ENCODE measurements at regions not wholly inside any gene's neighbourhood (a gene's known extent, or its start where the extent isn't known, plus 50 kb on each side); places are given as distances from the start of the nearest gene placed in this dataset.

DNA sequence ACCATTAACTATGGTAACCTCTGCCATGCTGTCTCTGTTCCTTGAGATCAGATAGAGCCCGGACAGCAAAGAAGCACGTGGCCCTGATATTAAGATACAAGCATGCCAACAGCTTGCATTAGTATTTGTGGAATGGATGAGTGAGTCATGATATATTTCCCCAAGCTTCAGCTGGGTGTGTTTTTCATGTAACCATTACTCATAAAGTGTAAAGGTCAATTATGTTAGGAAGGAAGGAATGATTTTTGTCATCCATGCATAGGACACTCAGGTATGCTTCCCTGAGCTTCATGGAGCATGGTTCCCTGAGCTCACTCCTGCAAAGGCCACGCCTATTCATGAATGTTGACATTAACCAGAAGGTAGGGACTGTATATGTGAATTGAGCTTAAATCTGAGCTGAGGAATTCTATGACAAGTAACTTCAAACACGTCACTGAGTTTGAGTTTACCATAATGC is 74.6 kb downstream of the ARL4C start:
- no peaks in the 10 kb centered on the region for H4K20me1 ChIP-seq (ENCODE audit: insufficient read depth, low read length)
- peaks cover 13% of the 10 kb centered on the region; the same call in 1 of the 2 replicates for H3F3A ChIP-seq (ENCODE audit: insufficient read depth, low read length)
- H3K27ac ChIP-seq (ENCODE audit: low read length), result no peak overlapping the region
- TF ChIP-seq, protein P1, sequence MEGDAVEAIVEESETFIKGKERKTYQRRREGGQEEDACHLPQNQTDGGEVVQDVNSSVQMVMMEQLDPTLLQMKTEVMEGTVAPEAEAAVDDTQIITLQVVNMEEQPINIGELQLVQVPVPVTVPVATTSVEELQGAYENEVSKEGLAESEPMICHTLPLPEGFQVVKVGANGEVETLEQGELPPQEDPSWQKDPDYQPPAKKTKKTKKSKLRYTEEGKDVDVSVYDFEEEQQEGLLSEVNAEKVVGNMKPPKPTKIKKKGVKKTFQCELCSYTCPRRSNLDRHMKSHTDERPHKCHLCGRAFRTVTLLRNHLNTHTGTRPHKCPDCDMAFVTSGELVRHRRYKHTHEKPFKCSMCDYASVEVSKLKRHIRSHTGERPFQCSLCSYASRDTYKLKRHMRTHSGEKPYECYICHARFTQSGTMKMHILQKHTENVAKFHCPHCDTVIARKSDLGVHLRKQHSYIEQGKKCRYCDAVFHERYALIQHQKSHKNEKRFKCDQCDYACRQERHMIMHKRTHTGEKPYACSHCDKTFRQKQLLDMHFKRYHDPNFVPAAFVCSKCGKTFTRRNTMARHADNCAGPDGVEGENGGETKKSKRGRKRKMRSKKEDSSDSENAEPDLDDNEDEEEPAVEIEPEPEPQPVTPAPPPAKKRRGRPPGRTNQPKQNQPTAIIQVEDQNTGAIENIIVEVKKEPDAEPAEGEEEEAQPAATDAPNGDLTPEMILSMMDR (IDR thresholded peaks at IDR 0.05; ENCODE audit: low read length), result no peak
- TF ChIP-seq EZH2 (optimal IDR thresholded peaks at IDR 0.05; ENCODE audit: low read depth, low read length) (no peak), EZH2phosphoT487 (IDR thresholded peaks at IDR 0.05; ENCODE audit: low read length) (no peak)
- H3K36me3 ChIP-seq (replicated peaks; ENCODE audit: insufficient read depth, low read length), result no peaks in the 10 kb centered on the region
- no peak overlapping the region for H2AFZ ChIP-seq (ENCODE audit: low read length)
- no peaks in the 10 kb centered on the region for H3K9me3 ChIP-seq (replicated peaks; ENCODE audit: insufficient read depth, low read length)
- H3K9me2 ChIP-seq (replicated peaks; ENCODE audit: insufficient read depth, low read length), result no peaks in the 10 kb centered on the region
- no peak overlapping the region for H3K4me3 ChIP-seq (ENCODE audit: low read length)
- peaks cover 30% of the 10 kb centered on the region for H3K4me1 ChIP-seq (ENCODE audit: low read length)
- H3K79me2 ChIP-seq (ENCODE audit: low read length), result no peaks in the 10 kb centered on the region
- H3K9ac ChIP-seq (ENCODE audit: low read length), result no peak overlapping the region
- no peak overlapping the region for H3K4me2 ChIP-seq (ENCODE audit: low read depth, low read length)
- no peak for DNase-seq
- no peaks in the 10 kb centered on the region for H3K27me3 ChIP-seq (replicated peaks; ENCODE audit: insufficient read depth, low read length)

GRCh38 chr2:234420408-234420807 is 76.5 kb downstream of the ARL4C start:
- H3K79me2 ChIP-seq (ENCODE audit: low read length), result no peaks in the 10 kb centered on the region
- H3K27me3 ChIP-seq (replicated peaks; ENCODE audit: insufficient read depth, low read length), result no peaks in the 10 kb centered on the region
- H3K9me2 ChIP-seq (replicated peaks; ENCODE audit: insufficient read depth, low read length), result no peaks in the 10 kb centered on the region
- no peak overlapping the region for H2AFZ ChIP-seq (ENCODE audit: low read length)
- no peaks in the 10 kb centered on the region for H3K9me3 ChIP-seq (replicated peaks; ENCODE audit: insufficient read depth, low read length)
- H3K36me3 ChIP-seq (replicated peaks; ENCODE audit: insufficient read depth, low read length), result no peaks in the 10 kb centered on the region
- no peak for DNase-seq
- no peak overlapping the region for H3K4me3 ChIP-seq (ENCODE audit: low read length)
- H3K4me2 ChIP-seq (ENCODE audit: low read depth, low read length), result no peak overlapping the region
- TF ChIP-seq EZH2 (optimal IDR thresholded peaks at IDR 0.05; ENCODE audit: low read depth, low read length), result no peak
- TF ChIP-seq, protein P1 (IDR thresholded peaks at IDR 0.05; ENCODE audit: low read length), result no peak
- no peak for TF ChIP-seq EZH2phosphoT487 (IDR thresholded peaks at IDR 0.05; ENCODE audit: low read length)
- no peak overlapping the region for H3K9ac ChIP-seq (ENCODE audit: low read length)
- H4K20me1 ChIP-seq (ENCODE audit: insufficient read depth, low read length), result no peaks in the 10 kb centered on the region
- H3K27ac ChIP-seq (ENCODE audit: low read length), result no peak overlapping the region
- H3F3A ChIP-seq (ENCODE audit: insufficient read depth, low read length), result peaks cover 3% of the 10 kb centered on the region; the same call in 1 of the 2 replicates
- peaks cover 14% of the 10 kb centered on the region for H3K4me1 ChIP-seq (ENCODE audit: low read length)

DNA sequence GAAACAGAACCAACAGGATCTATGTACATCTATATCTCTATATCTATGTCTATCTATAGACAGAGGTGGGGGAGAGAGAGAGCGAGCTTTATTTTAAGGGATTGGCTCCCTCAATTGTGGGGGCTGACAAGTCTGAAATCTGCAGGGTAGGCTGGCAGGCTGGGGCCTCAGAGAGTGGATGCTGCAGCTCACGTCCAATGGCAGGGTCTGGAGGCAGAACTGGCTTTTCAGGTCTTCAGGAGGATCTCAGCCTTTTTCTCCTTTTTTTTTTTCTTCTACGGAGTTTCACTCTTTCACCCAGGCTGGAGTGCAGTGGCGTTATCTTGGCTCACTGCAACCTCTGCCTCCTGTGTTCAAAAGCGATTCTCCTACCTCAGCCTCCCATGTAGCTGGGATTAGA is 77.2 kb downstream of the ARL4C start:
- Histone ChIP-seq H3K4me2 (ENCODE audit: low read depth, low read length) (no peak overlapping the region), H3K9ac (ENCODE audit: low read length) (no peak overlapping the region), H3K27me3 (replicated peaks; ENCODE audit: insufficient read depth, low read length) (no peaks in the 10 kb centered on the region), H2AFZ (ENCODE audit: low read length) (no peak overlapping the region), H4K20me1 (ENCODE audit: insufficient read depth, low read length) (no peaks in the 10 kb centered on the region), H3K9me3 (replicated peaks; ENCODE audit: insufficient read depth, low read length) (no peaks in the 10 kb centered on the region), H3K79me2 (ENCODE audit: low read length) (no peaks in the 10 kb centered on the region), H3K4me1 (ENCODE audit: low read length) (peaks cover 8% of the 10 kb centered on the region), H3K36me3 (replicated peaks; ENCODE audit: insufficient read depth, low read length) (no peaks in the 10 kb centered on the region), H3K9me2 (replicated peaks; ENCODE audit: insufficient read depth, low read length) (no peaks in the 10 kb centered on the region), H3F3A (ENCODE audit: insufficient read depth, low read length) (no peaks in the 10 kb centered on the region), H3K4me3 (ENCODE audit: low read length) (no peak overlapping the region), H3K27ac (ENCODE audit: low read length) (no peak overlapping the region)
- DNase-seq, result no peak
- TF ChIP-seq EZH2phosphoT487 (IDR thresholded peaks at IDR 0.05; ENCODE audit: low read length) (no peak), EZH2 (optimal IDR thresholded peaks at IDR 0.05; ENCODE audit: low read depth, low read length) (no peak)
- TF ChIP-seq, protein P1 (IDR thresholded peaks at IDR 0.05; ENCODE audit: low read length), result no peak
